ENCODE measurements at regions not wholly inside any gene's neighbourhood (a gene's known extent, or its start where the extent isn't known, plus 50 kb on each side); places are given as distances from the start of the nearest gene placed in this dataset.

GRCh38 chr18:27599202-27599829 is 414.2 kb upstream of the CHST9 start:
- H3K27me3 ChIP-seq (replicated peaks): no peaks in the 10 kb centered on the region
- H3K27ac ChIP-seq: no peak overlapping the region
- H3K36me3 ChIP-seq (replicated peaks): no peaks in the 10 kb centered on the region
- H3K4me3 ChIP-seq (ENCODE audit: low read depth, low read length): no peak overlapping the region
- TF ChIP-seq CTCF (IDR thresholded peaks at IDR 0.05; ENCODE audit: low read depth, low read length, missing control alignments): peak; percentile 96
- in situ Hi-C loops (cut with HindIII; ENCODE audit: low pct_ligation_motif_present, low sequenced_read_pairs): no loop called here
- peak; percentile 22 for DNase-seq

GRCh38 chr18:27595113-27595838 is 410.2 kb upstream of the CHST9 start:
- TF ChIP-seq CTCF (IDR thresholded peaks at IDR 0.05; ENCODE audit: low read depth, low read length, missing control alignments): no peak
- no peaks in the 10 kb centered on the region for H3K27me3 ChIP-seq (replicated peaks)
- in situ Hi-C loops (cut with HindIII; ENCODE audit: low pct_ligation_motif_present, low sequenced_read_pairs): no loop called here
- no peak for DNase-seq
- H3K36me3 ChIP-seq (replicated peaks): no peaks in the 10 kb centered on the region
- H3K27ac ChIP-seq: no peak overlapping the region
- no peak overlapping the region for H3K4me3 ChIP-seq (ENCODE audit: low read depth, low read length)

GRCh38 chr18:27585602-27586173 is 400.6 kb upstream of the CHST9 start:
- no peak overlapping the region for H3K27ac ChIP-seq
- no peaks in the 10 kb centered on the region for H3K36me3 ChIP-seq (replicated peaks)
- TF ChIP-seq CTCF (IDR thresholded peaks at IDR 0.05; ENCODE audit: low read depth, low read length, missing control alignments): no peak
- no peaks in the 10 kb centered on the region for H3K27me3 ChIP-seq (replicated peaks)
- in situ Hi-C loops (cut with HindIII; ENCODE audit: low pct_ligation_motif_present, low sequenced_read_pairs): no loop called here
- H3K4me3 ChIP-seq (ENCODE audit: low read depth, low read length): no peak overlapping the region
- DNase-seq: no peak

GRCh38 chr18:27583466-27583865 is 398.4 kb upstream of the CHST9 start:
- DNase-seq: no peak
- TF ChIP-seq CTCF (IDR thresholded peaks at IDR 0.05; ENCODE audit: low read depth, low read length, missing control alignments): no peak
- in situ Hi-C loops (cut with HindIII; ENCODE audit: low pct_ligation_motif_present, low sequenced_read_pairs): no loop called here
- no peaks in the 10 kb centered on the region for H3K27me3 ChIP-seq (replicated peaks)
- H3K27ac ChIP-seq: no peak overlapping the region
- no peaks in the 10 kb centered on the region for H3K36me3 ChIP-seq (replicated peaks)
- no peak overlapping the region for H3K4me3 ChIP-seq (ENCODE audit: low read depth, low read length)

- Histone ChIP-seq H3K36me3 (replicated peaks) (no peaks in the 10 kb centered on the region), H3K27me3 (replicated peaks) (no peaks in the 10 kb centered on the region), H3K4me3 (ENCODE audit: low read depth, low read length) (no peak overlapping the region), H3K27ac (no peak overlapping the region)
- TF ChIP-seq CTCF (IDR thresholded peaks at IDR 0.05; ENCODE audit: low read depth, low read length, missing control alignments): no peak
- peak; percentile 15 for DNase-seq
- in situ Hi-C loops (cut with HindIII; ENCODE audit: low pct_ligation_motif_present, low sequenced_read_pairs): no loop called here
These were observed 397.8 kb upstream of the CHST9 start for GRCh38 chr18:27582760-27583412.

Measured in brain microvascular endothelial cell (primary cell).